Transverse colon (tissue), 4 donors: ENCODE measurements at regions not wholly inside any gene's neighbourhood (a gene's known extent, or its start where the extent isn't known, plus 50 kb on each side); places are given as distances from the start of the nearest gene placed in this dataset.

Experiments
- DNase-seq: peaks from one replicate; pipeline ENCODE4 v3.0.0-alpha.2; 2019
- H3K27ac ChIP-seq, 4 donors: fragments of 200-600 bp; sonication (generic); 2 replicates each; pipeline ENCODE4 v1.5.1; 2016 to 2018; ENCODE audit warnings: inconsistent platforms in 4 of 4
- H3K27me3 ChIP-seq: fragments of 200-600 bp; sonication (generic); 2 replicates; pipeline ENCODE4 v1.5.1; 2017; ENCODE audit warnings: inconsistent platforms
- H3K36me3 ChIP-seq, 4 donors: fragments of 200-600 bp; sonication (generic); 2 replicates each; pipeline ENCODE4 v1.5.1; 2017 to 2019; ENCODE audit warnings: inconsistent platforms in 4 of 4
- H3K4me1 ChIP-seq, 4 donors: fragments of 200-600 bp; sonication (generic); 2 replicates each; pipeline ENCODE4 v1.5.1; 2017 to 2020; ENCODE audit warnings: inconsistent platforms in 4 of 4
- H3K4me3 ChIP-seq, 4 donors: fragments of 200-600 bp; sonication (generic); 1 replicate in 1 of 4; 2 replicates in 3 of 4; pipeline versions ENCODE4 v1.5.1 to v1.6.1; 2017 to 2019; ENCODE audit warnings: inconsistent platforms in 4 of 4
- H3K9me3 ChIP-seq, 2 donors: fragments of 200-600 bp; sonication (generic); 2 replicates each; pipeline ENCODE4 v1.5.1; 2017 to 2019; ENCODE audit warnings: inconsistent platforms in 2 of 2
- EP300 ChIP-seq: sonication (generic); formaldehyde crosslinking; IDR thresholded peaks from one replicate; pipeline ENCODE4 v1.6.1; 2017; ENCODE audit warnings: antibody characterized with exemption, low read depth
- POLR2A ChIP-seq: fragments of 450-650 bp; IDR thresholded peaks from one replicate; pipeline ENCODE4 v1.6.1; 2016; ENCODE audit warnings: antibody characterized with exemption, mild to moderate bottlenecking, moderate library complexity
- POLR2AphosphoS5 ChIP-seq, 3 donors: sonication (generic); formaldehyde crosslinking; IDR thresholded peaks; one replicate each; pipeline ENCODE4 v1.6.1; 2016; ENCODE audit warnings: antibody characterized with exemption in 3 of 3
- WGBS, 2 donors: methylation state at CpG; one replicate each; pipeline ENCODE4 v1.1.5; 2018; ENCODE audit warnings: low coverage in 1 of 2; 5-methylcytosine and 5-hydroxymethylcytosine counted together
- in situ Hi-C, 4 donors: fragments of 200-750 bp; cut with MboI; loops; one replicate each; pipeline versions ENCODE4 v1.15.0 to v1.15.1; 2017; ENCODE audit warnings: low sequenced_read_pairs in 3 of 4, low pct_ligation_motif_present in 1 of 4, low pct_unique_long_range_greater_than_20kb in 1 of 4
- intact Hi-C: fragments of 100-400 bp; cut with DNase I; formaldehyde crosslinking; loops from one replicate; pipeline ENCODE4 v1.15.1; 2023; ENCODE audit warnings: low total_unique reads
- TF ChIP-seq, protein P1 (sequence below), 5 experiments: fragments of 200-600 bp in 3 of 5; fragments of 450-650 bp in 2 of 5; sonication (generic) in 3 of 5; IDR thresholded peaks; 1 replicate in 2 of 5; 2 replicates in 3 of 5; pipeline ENCODE4 v1.5.1; 2016 to 2017; ENCODE audit warnings: antibody characterized with exemption in 5 of 5, inconsistent platforms in 3 of 5, mild to moderate bottlenecking in 2 of 5, moderate library complexity in 1 of 5

DNA sequence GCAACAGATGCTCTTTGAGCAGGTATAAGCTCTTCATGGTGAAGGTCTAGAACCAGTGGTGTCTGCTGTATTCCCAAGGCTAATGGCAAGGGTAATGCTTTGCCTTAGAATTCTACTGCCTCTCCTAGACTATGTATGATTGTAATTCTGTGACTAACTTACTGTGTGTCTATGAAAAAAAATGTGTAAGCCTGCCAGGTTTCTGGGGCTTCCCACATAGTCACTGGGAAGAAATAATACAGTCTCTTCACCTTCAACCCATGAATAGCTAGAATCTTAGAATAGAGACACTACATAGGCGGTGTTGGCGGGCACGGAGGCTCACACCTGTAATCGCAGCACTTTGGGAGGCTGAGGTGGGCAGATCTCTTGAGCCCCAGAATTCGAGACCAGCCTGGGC is 84.1 kb downstream of the C11orf91 start:
- DNase-seq: no peak

DNA sequence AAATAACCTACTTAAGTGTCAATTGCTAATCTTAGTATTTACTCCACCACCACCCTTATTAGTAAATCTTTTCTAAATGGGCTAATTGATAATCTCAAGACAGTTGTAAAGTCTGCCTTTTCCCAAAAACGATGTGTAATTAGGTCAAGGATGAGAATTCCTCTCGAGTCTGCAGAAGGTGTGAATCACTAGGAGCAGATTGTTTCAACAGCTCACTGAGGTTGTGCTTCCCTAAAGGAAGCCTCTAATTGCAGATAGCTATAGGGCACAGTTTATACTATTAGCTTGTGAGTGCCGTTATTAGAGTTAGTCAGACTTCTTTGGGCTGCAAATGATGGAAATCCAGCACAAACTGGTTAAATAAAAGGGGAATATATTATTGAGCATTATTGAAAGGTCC is 84.9 kb downstream of the C11orf91 start:
- DNase-seq: no peak
- in situ Hi-C loops (no loop called here), intact Hi-C loops (no loop called here)
- H3K4me3 ChIP-seq: no peak overlapping the region
- no peaks in the 10 kb centered on the region for H3K4me1 ChIP-seq
- H3K9me3 ChIP-seq: no peaks in the 10 kb centered on the region
- 48 to 50% methylated on average over 3 of the region's 3 CpGs for WGBS, 2 donors
- TF ChIP-seq EP300: no peak
- TF ChIP-seq POLR2AphosphoS5 (IDR thresholded peaks at IDR 0.05): no peak
- TF ChIP-seq, protein P1, sequence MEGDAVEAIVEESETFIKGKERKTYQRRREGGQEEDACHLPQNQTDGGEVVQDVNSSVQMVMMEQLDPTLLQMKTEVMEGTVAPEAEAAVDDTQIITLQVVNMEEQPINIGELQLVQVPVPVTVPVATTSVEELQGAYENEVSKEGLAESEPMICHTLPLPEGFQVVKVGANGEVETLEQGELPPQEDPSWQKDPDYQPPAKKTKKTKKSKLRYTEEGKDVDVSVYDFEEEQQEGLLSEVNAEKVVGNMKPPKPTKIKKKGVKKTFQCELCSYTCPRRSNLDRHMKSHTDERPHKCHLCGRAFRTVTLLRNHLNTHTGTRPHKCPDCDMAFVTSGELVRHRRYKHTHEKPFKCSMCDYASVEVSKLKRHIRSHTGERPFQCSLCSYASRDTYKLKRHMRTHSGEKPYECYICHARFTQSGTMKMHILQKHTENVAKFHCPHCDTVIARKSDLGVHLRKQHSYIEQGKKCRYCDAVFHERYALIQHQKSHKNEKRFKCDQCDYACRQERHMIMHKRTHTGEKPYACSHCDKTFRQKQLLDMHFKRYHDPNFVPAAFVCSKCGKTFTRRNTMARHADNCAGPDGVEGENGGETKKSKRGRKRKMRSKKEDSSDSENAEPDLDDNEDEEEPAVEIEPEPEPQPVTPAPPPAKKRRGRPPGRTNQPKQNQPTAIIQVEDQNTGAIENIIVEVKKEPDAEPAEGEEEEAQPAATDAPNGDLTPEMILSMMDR (IDR thresholded peaks at IDR 0.05): no peak
- no peak for TF ChIP-seq POLR2A
- H3K27ac ChIP-seq: no peak overlapping the region
- no peaks in the 10 kb centered on the region for H3K36me3 ChIP-seq
- no peaks in the 10 kb centered on the region for H3K27me3 ChIP-seq

More for the DNA sequence above, 84.1 kb downstream of the C11orf91 start:
- intact Hi-C loops: no loop called here
- no peaks in the 10 kb centered on the region for H3K9me3 ChIP-seq
- no peaks in the 10 kb centered on the region for H3K27me3 ChIP-seq
- H3K27ac ChIP-seq: no peak overlapping the region
- no peaks in the 10 kb centered on the region for H3K36me3 ChIP-seq
- TF ChIP-seq, protein P1 (IDR thresholded peaks at IDR 0.05): no peak
- TF ChIP-seq POLR2AphosphoS5 (IDR thresholded peaks at IDR 0.05) (no peak), POLR2A (no peak), EP300 (no peak)
- 91% methylated on average over 5 of the region's 5 CpGs; no CpG with 5 or more reads in 1 of the 2 donors for WGBS, 2 donors
- in situ Hi-C loops: no loop called here
- H3K4me1 ChIP-seq: no peaks in the 10 kb centered on the region
- H3K4me3 ChIP-seq: no peak overlapping the region

DNA sequence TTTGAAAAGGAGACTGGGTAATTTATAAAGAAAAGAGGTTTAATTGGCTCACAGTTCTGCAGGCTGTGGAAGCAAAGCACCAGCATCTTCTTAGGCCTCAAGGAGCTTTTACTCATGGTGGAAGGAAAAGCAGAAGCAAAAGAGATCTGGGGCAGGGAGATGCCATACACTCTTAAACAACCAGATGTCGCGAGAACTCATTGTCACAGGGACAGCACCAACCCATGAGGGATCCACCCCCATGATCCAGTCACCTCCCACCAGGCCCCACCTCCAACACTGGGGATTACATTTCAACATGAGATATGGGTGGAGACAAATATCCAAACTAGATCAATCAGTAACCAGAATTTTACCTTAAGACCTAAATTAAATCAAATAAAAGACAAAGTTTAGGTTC is 87.2 kb downstream of the C11orf91 start:
- in situ Hi-C loops (no loop called here), intact Hi-C loops (no loop called here)
- Histone ChIP-seq H3K27ac (no peak overlapping the region), H3K9me3 (no peaks in the 10 kb centered on the region), H3K4me3 (no peak overlapping the region), H3K4me1 (no peaks in the 10 kb centered on the region), H3K36me3 (no peaks in the 10 kb centered on the region), H3K27me3 (no peaks in the 10 kb centered on the region)
- 61 to 71% methylated on average over 2 of the region's 2 CpGs for WGBS, 2 donors
- no peak for TF ChIP-seq POLR2A
- no peak for TF ChIP-seq POLR2AphosphoS5 (IDR thresholded peaks at IDR 0.05)
- TF ChIP-seq EP300: no peak
- TF ChIP-seq, protein P1 (IDR thresholded peaks at IDR 0.05): no peak
- no peak for DNase-seq

DNA sequence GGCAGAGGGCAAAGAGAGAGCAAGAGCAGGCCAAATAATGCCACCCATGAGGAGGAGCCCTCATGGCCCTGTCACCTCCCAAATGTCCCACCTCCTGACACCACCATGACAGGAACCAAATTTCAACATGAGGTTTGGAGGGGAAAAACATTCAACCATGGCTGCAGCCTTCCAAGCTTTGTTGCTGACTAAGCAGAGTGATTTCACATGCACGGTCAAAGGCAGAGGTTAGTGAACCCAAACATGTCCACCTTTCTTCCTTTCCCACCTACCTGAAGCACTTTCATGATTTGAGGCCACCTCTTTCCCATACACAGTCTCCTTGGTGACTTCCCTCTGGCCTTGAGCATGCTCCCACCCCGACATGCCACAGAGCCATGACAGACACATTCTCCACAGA is 89.7 kb downstream of the C11orf91 start:
- Histone ChIP-seq H3K27me3 (no peaks in the 10 kb centered on the region), H3K9me3 (no peaks in the 10 kb centered on the region), H3K36me3 (no peaks in the 10 kb centered on the region), H3K27ac (no peak overlapping the region), H3K4me3 (no peak overlapping the region), H3K4me1 (no peaks in the 10 kb centered on the region)
- DNase-seq: no peak
- in situ Hi-C loops (no loop called here), intact Hi-C loops (no loop called here)
- WGBS, 2 donors: 82 to 84% methylated on average over 2 of the region's 2 CpGs
- TF ChIP-seq POLR2AphosphoS5 (IDR thresholded peaks at IDR 0.05) (no peak), EP300 (no peak), POLR2A (no peak)
- TF ChIP-seq, protein P1 (IDR thresholded peaks at IDR 0.05): no peak
